Subcutaneous abdominal adipose tissue (tissue), 5 donors: ENCODE measurements at regions not wholly inside any gene's neighbourhood (a gene's known extent, or its start where the extent isn't known, plus 50 kb on each side); places are given as distances from the start of the nearest gene placed in this dataset.
"Not testable (repeated sequence)": the region's sequence is repeated elsewhere in the genome, so short reads cannot be mapped to it uniquely, and the experiment has no call there.

ENCODE experiments used
- H3K27ac ChIP-seq: one replicate; pipeline ENCODE4 v1.7.0; 2013; ENCODE audit warnings: low read depth, mild to moderate bottlenecking, inconsistent platforms, low read length, moderate library complexity
- H3K27me3 ChIP-seq, 5 donors: one replicate each; pipeline ENCODE4 v1.7.0; 2013; ENCODE audit warnings: low read length in 5 of 5, inconsistent platforms in 1 of 5; ENCODE audit not compliant: control insufficient read depth in 5 of 5, insufficient read depth in 4 of 5
- H3K36me3 ChIP-seq, 5 donors: one replicate each; pipeline ENCODE4 v1.7.0; 2013; ENCODE audit warnings: low read length in 5 of 5; ENCODE audit not compliant: control insufficient read depth in 5 of 5, insufficient read depth in 5 of 5
- H3K4me1 ChIP-seq, 5 donors: one replicate each; pipeline ENCODE4 v1.7.0; 2013; ENCODE audit warnings: low read length in 5 of 5, mild to moderate bottlenecking in 3 of 5, moderate library complexity in 1 of 5; ENCODE audit not compliant: control insufficient read depth in 5 of 5, insufficient read depth in 5 of 5
- H3K4me3 ChIP-seq, 5 donors: one replicate each; pipeline ENCODE4 v1.7.0; 2013; ENCODE audit warnings: low read length in 5 of 5, low read depth in 1 of 5
- H3K9ac ChIP-seq, 5 donors: one replicate each; pipeline ENCODE4 v1.7.0; 2013; ENCODE audit warnings: low read length in 5 of 5, mild to moderate bottlenecking in 4 of 5, moderate library complexity in 3 of 5
- H3K9me3 ChIP-seq, 5 donors: one replicate each; pipeline ENCODE4 v1.7.0; 2013; ENCODE audit warnings: low read length in 5 of 5; ENCODE audit not compliant: control insufficient read depth in 5 of 5
- donor health status: healthy.
- donor health status: healthy.
- donor health status: healthy.
- donor health status: healthy.
- donor health status: healthy.

GRCh38 chr1:101435831-101436511, 199.2 kb downstream of the S1PR1 start:
- Histone ChIP-seq H3K4me1 (no peaks in the 10 kb centered on the region), H3K9me3 (no peaks in the 10 kb centered on the region), H3K27me3 (peaks cover 0 to 3% (median 0%) of the 10 kb centered on the region in 5 donors), H3K9ac (no peak overlapping the region), H3K36me3 (no peaks in the 10 kb centered on the region), H3K4me3 (no peak overlapping the region), H3K27ac (no peak overlapping the region)

DNA sequence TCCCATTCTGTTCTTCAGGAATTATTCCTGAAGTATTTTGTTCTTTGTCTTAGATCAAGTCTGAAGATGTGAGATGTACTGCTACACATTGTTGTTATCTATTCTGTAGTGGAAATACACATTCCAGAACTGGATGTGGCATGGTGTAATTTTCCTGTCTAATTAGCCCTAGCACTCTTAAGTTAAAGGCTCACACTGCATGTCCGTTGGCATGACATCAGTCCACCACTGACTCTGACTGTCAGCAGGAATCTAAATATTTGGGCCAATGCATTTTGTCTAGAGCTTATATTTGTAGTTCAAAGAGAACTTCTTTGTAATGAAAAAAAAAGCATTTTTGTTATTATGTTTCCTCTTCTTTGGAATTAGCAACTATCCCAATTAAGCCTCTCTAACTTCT, 201.0 kb downstream of the S1PR1 start:
- Histone ChIP-seq H3K4me3 (no peak overlapping the region), H3K4me1 (no peaks in the 10 kb centered on the region), H3K9ac (no peak overlapping the region), H3K9me3 (no peaks in the 10 kb centered on the region), H3K36me3 (no peaks in the 10 kb centered on the region), H3K27me3 (no peaks in the 10 kb centered on the region), H3K27ac (no peak overlapping the region)

GRCh38 chr1:101438359-101438758, 201.5 kb downstream of the S1PR1 start:
- H3K9ac ChIP-seq, result no peak overlapping the region
- H3K9me3 ChIP-seq, result no peaks in the 10 kb centered on the region
- no peaks in the 10 kb centered on the region for H3K36me3 ChIP-seq
- H3K27me3 ChIP-seq, result no peaks in the 10 kb centered on the region
- H3K4me3 ChIP-seq, result no peak overlapping the region
- no peaks in the 10 kb centered on the region for H3K4me1 ChIP-seq
- no peak overlapping the region for H3K27ac ChIP-seq

GRCh38 chr1:101440485-101440884, 203.7 kb downstream of the S1PR1 start:
- Histone ChIP-seq H3K36me3 (no peaks in the 10 kb centered on the region), H3K4me3 (no peak overlapping the region), H3K9ac (no peak overlapping the region), H3K27ac (no peak overlapping the region), H3K27me3 (no peaks in the 10 kb centered on the region), H3K9me3 (no peaks in the 10 kb centered on the region), H3K4me1 (no peaks in the 10 kb centered on the region)

DNA sequence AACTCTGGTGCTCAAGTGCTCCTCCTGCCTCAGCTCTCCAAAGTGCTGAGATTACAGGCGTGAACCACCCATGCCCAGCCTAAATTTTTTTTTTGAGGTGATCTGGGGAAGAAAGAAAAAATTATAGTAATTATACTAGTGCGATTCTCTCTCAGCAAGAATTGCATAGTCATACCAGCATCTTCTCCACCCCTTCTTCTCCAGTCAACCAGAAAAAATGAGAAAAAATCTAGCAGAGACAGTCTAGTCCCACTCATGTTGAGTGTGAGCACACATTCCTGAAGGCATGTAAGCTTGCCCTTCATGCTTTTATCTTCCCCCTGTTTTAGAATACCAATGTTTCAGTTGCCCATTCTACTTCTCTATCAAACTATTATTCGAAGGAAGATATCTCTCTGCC, 207.6 kb downstream of the S1PR1 start:
- Histone ChIP-seq H3K27me3 (no peaks in the 10 kb centered on the region), H3K4me1 (no peaks in the 10 kb centered on the region), H3K36me3 (no peaks in the 10 kb centered on the region), H3K27ac (no peak overlapping the region), H3K9ac (no peak overlapping the region), H3K9me3 (no peaks in the 10 kb centered on the region), H3K4me3 (no peak overlapping the region)

GRCh38 chr1:101444873-101445618, 208.2 kb downstream of the S1PR1 start:
- H3K4me1 ChIP-seq, result no peaks in the 10 kb centered on the region
- no peak overlapping the region for H3K9ac ChIP-seq
- H3K27me3 ChIP-seq, result no peaks in the 10 kb centered on the region
- no peak overlapping the region for H3K27ac ChIP-seq
- no peaks in the 10 kb centered on the region for H3K36me3 ChIP-seq
- H3K4me3 ChIP-seq, result no peak overlapping the region
- no peaks in the 10 kb centered on the region for H3K9me3 ChIP-seq

GRCh38 chr1:101448018-101448417, 211.2 kb downstream of the S1PR1 start:
- Histone ChIP-seq H3K36me3 (no peaks in the 10 kb centered on the region), H3K27ac (no peak overlapping the region), H3K9ac (no peak overlapping the region), H3K4me3 (no peak overlapping the region), H3K27me3 (no peaks in the 10 kb centered on the region), H3K4me1 (no peaks in the 10 kb centered on the region), H3K9me3 (peaks cover 0 to 3% (median 0%) of the 10 kb centered on the region in 5 donors)

- not testable (repeated sequence) for H3K27me3 ChIP-seq, H3K36me3 ChIP-seq, H3K4me3 ChIP-seq, H3K9ac ChIP-seq, H3K4me1 ChIP-seq, H3K27ac ChIP-seq, H3K9me3 ChIP-seq
Measured at GRCh38 chr1:101450691-101451090, 213.9 kb downstream of the S1PR1 start.

- Histone ChIP-seq H3K4me3 (no peak overlapping the region), H3K36me3 (no peaks in the 10 kb centered on the region), H3K27me3 (no peaks in the 10 kb centered on the region), H3K9me3 (peaks cover 0 to 3% (median 0%) of the 10 kb centered on the region in 5 donors), H3K4me1 (no peaks in the 10 kb centered on the region), H3K27ac (no peak overlapping the region), H3K9ac (no peak overlapping the region)
Measured at GRCh38 chr1:101451888-101452287, 215.1 kb downstream of the S1PR1 start.

GRCh38 chr1:101452825-101453224, 216.0 kb downstream of the S1PR1 start:
- Histone ChIP-seq H3K36me3 (no peaks in the 10 kb centered on the region), H3K27ac (no peak overlapping the region), H3K9ac (no peak overlapping the region), H3K4me1 (no peaks in the 10 kb centered on the region), H3K9me3 (peaks cover 0 to 3% (median 0%) of the 10 kb centered on the region in 5 donors), H3K27me3 (no peaks in the 10 kb centered on the region), H3K4me3 (no peak overlapping the region)
